ENCODE measurements at regions not wholly inside any gene's neighbourhood (a gene's known extent, or its start where the extent isn't known, plus 50 kb on each side); places are given as distances from the start of the nearest gene placed in this dataset.

GRCh38 chr7:42603496-42603895 is 308.4 kb downstream of the C7orf25 start:
- TF ChIP-seq CTCF (IDR thresholded peaks at IDR 0.05; ENCODE audit: extremely low read depth in 1 of 2, insufficient read depth in 1 of 2, low read depth in 1 of 2, low read length in 2 of 2): no peak
- TF ChIP-seq EZH2 (IDR thresholded peaks at IDR 0.05; ENCODE audit: borderline replicate concordance, low read depth, low read length, severe bottlenecking): no peak
- no peak for TF ChIP-seq MYC (IDR thresholded peaks at IDR 0.05; ENCODE audit: low read depth, low read length)
- TF ChIP-seq MAX (IDR thresholded peaks at IDR 0.05; ENCODE audit: insufficient read depth, insufficient read length): no peak
- TF ChIP-seq POLR2AphosphoS5 (IDR thresholded peaks at IDR 0.05; ENCODE audit: insufficient read depth, low read depth, low read length): no peak
- no peak for TF ChIP-seq POLR2A (IDR thresholded peaks at IDR 0.05; ENCODE audit: low read depth, low read length)
- no peak for TF ChIP-seq GATA2 (IDR thresholded peaks at IDR 0.05; ENCODE audit: insufficient read depth, insufficient read length, low read depth, low read length)
- no peak for TF ChIP-seq JUN (IDR thresholded peaks at IDR 0.05; ENCODE audit: borderline replicate concordance, insufficient read depth, insufficient read length, low read depth)
